ENCODE measurements at regions not wholly inside any gene's neighbourhood (a gene's known extent, or its start where the extent isn't known, plus 50 kb on each side); places are given as distances from the start of the nearest gene placed in this dataset.

- ChIA-PET CTCF (interaction anchor here (1.0 kb wide), 1 partner anchor 39 kb away, joined by 3 read pairs; no protein-coding TSS in a partner anchor), POLR2A (no interaction called here)
- H3K27ac ChIP-seq (ENCODE audit: extremely low read depth, low read depth, low read length) = no peak overlapping the region
- no peaks in the 10 kb centered on the region for H3K4me1 ChIP-seq (ENCODE audit: control insufficient read depth, insufficient read depth, low read length)
- no peak overlapping the region for H3K4me3 ChIP-seq (ENCODE audit: low read depth, low read length)
- no peaks in the 10 kb centered on the region for H3K36me3 ChIP-seq (ENCODE audit: control insufficient read depth in 2 of 2, insufficient read depth in 1 of 2, low read length in 2 of 2)
- TF ChIP-seq, protein P1, sequence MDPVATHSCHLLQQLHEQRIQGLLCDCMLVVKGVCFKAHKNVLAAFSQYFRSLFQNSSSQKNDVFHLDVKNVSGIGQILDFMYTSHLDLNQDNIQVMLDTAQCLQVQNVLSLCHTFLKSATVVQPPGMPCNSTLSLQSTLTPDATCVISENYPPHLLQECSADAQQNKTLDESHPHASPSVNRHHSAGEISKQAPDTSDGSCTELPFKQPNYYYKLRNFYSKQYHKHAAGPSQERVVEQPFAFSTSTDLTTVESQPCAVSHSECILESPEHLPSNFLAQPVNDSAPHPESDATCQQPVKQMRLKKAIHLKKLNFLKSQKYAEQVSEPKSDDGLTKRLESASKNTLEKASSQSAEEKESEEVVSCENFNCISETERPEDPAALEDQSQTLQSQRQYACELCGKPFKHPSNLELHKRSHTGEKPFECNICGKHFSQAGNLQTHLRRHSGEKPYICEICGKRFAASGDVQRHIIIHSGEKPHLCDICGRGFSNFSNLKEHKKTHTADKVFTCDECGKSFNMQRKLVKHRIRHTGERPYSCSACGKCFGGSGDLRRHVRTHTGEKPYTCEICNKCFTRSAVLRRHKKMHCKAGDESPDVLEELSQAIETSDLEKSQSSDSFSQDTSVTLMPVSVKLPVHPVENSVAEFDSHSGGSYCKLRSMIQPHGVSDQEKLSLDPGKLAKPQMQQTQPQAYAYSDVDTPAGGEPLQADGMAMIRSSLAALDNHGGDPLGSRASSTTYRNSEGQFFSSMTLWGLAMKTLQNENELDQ (tag by site-specific recombination; IDR thresholded peaks at IDR 0.05; ENCODE audit: low read depth) = no peak
- no peak for TF ChIP-seq ZNF529 (tag by site-specific recombination; IDR thresholded peaks at IDR 0.05; ENCODE audit: insufficient replicate concordance)
- TF ChIP-seq ZNF274 (IDR thresholded peaks at IDR 0.05; ENCODE audit: low read length) = no peak
- no peak for TF ChIP-seq ZNF274 (tag by site-specific recombination; IDR thresholded peaks at IDR 0.05; ENCODE audit: borderline replicate concordance)
- no peak for TF ChIP-seq ZNF791 (tag by site-specific recombination; IDR thresholded peaks at IDR 0.05)
- TF ChIP-seq ZNF610 (tag by site-specific recombination; IDR thresholded peaks at IDR 0.05; ENCODE audit: borderline replicate concordance) = no peak
- TF ChIP-seq MZF1 (tag by site-specific recombination; IDR thresholded peaks at IDR 0.05; ENCODE audit: borderline replicate concordance) = no peak
- TF ChIP-seq, protein P2, sequence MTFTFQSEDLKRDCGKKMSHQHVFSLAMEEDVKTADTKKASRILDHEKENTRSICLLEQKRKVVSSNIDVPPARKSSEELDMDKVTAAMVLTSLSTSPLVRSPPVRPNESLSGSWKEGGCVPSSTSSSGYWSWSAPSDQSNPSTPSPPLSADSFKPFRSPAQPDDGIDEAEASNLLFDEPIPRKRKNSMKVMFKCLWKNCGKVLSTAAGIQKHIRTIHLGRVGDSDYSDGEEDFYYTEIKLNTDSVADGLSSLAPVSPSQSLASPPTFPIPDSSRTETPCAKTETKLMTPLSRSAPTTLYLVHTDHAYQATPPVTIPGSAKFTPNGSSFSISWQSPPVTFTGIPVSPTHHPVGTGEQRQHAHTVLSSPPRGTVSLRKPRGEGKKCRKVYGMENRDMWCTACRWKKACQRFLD (tag by site-specific recombination; IDR thresholded peaks at IDR 0.05) = no peak
- H3K9me3 ChIP-seq (ENCODE audit: control insufficient read depth, insufficient read depth, low read depth, low read length) = no peaks in the 10 kb centered on the region
Measured at GRCh38 chr9:23162789-23163188, 663.3 kb downstream of the ELAVL2 start.

DNA sequence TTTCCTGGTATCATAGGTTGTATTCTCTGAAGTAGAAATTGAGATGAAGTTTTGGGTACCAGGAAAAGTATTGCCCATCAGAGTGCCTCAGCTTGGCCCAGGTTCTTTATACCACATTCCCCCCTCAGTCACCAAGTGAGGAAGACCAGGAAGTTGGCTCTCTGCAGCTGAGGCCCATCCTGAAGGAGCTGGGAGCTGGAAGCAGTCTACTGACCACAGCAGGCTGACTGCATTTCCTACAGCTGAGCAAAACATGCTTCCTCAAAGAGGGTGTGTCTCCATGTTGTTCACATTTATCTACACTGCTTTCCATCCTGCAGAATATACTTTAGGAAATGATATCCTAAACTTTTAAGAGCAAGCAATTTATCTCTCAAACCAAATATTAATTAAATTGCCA, 654.6 kb downstream of the ELAVL2 start:
- no peaks in the 10 kb centered on the region for H3K9me3 ChIP-seq (ENCODE audit: control insufficient read depth, insufficient read depth, low read depth, low read length)
- ChIA-PET POLR2A (no interaction called here), CTCF (no interaction called here)
- H3K4me3 ChIP-seq (ENCODE audit: low read depth, low read length) = no peak overlapping the region
- H3K36me3 ChIP-seq (ENCODE audit: control insufficient read depth in 2 of 2, insufficient read depth in 1 of 2, low read length in 2 of 2) = no peaks in the 10 kb centered on the region
- TF ChIP-seq, protein P3, sequence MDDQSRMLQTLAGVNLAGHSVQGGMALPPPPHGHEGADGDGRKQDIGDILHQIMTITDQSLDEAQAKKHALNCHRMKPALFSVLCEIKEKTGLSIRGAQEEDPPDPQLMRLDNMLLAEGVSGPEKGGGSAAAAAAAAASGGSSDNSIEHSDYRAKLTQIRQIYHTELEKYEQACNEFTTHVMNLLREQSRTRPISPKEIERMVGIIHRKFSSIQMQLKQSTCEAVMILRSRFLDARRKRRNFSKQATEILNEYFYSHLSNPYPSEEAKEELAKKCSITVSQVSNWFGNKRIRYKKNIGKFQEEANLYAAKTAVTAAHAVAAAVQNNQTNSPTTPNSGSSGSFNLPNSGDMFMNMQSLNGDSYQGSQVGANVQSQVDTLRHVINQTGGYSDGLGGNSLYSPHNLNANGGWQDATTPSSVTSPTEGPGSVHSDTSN (CRISPR knock-in tag; IDR thresholded peaks at IDR 0.05) = no peak
- TF ChIP-seq GLIS2 (tag by site-specific recombination; IDR thresholded peaks at IDR 0.05) (no peak), ZNF174 (tag by site-specific recombination; IDR thresholded peaks at IDR 0.05) (no peak), ZNF394 (tag by site-specific recombination; IDR thresholded peaks at IDR 0.05; ENCODE audit: borderline replicate concordance) (no peak), KLF16 (tag by site-specific recombination; IDR thresholded peaks at IDR 0.05) (no peak)
- TF ChIP-seq, protein P4, sequence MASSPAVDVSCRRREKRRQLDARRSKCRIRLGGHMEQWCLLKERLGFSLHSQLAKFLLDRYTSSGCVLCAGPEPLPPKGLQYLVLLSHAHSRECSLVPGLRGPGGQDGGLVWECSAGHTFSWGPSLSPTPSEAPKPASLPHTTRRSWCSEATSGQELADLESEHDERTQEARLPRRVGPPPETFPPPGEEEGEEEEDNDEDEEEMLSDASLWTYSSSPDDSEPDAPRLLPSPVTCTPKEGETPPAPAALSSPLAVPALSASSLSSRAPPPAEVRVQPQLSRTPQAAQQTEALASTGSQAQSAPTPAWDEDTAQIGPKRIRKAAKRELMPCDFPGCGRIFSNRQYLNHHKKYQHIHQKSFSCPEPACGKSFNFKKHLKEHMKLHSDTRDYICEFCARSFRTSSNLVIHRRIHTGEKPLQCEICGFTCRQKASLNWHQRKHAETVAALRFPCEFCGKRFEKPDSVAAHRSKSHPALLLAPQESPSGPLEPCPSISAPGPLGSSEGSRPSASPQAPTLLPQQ (tag by site-specific recombination; IDR thresholded peaks at IDR 0.05) = no peak
- no peak overlapping the region for H3K27ac ChIP-seq (ENCODE audit: extremely low read depth, low read depth, low read length)
- no peaks in the 10 kb centered on the region for H3K4me1 ChIP-seq (ENCODE audit: control insufficient read depth, insufficient read depth, low read length)

DNA sequence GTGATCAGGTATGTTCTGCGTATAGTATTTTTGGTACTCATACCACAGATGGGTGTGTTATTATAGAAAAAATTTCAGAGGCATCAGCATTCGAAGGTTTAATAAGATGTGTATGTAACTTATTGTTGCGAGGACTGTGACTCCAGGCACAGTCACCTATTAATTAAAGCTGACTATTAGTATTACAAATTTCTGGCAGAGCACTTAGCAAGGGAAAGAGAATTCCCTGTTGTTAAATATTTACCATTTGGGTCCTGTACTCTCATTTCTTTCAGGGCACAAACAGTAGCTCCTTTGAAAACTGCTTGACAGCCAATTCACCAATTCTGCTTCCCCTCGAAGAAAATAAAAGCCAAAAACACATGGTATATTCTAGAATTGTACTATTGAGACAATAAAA, 653.8 kb downstream of the ELAVL2 start:
- H3K4me1 ChIP-seq (ENCODE audit: control insufficient read depth, insufficient read depth, low read length) = no peaks in the 10 kb centered on the region
- H3K27ac ChIP-seq (ENCODE audit: extremely low read depth, low read depth, low read length) = no peak overlapping the region
- no peaks in the 10 kb centered on the region for H3K9me3 ChIP-seq (ENCODE audit: control insufficient read depth, insufficient read depth, low read depth, low read length)
- no peaks in the 10 kb centered on the region for H3K36me3 ChIP-seq (ENCODE audit: control insufficient read depth in 2 of 2, insufficient read depth in 1 of 2, low read length in 2 of 2)
- ChIA-PET POLR2A (no interaction called here), CTCF (no interaction called here)
- no peak overlapping the region for H3K4me3 ChIP-seq (ENCODE audit: low read depth, low read length)
- TF ChIP-seq ZNF223 (tag by site-specific recombination; IDR thresholded peaks at IDR 0.05) (no peak), ZNF114 (tag by site-specific recombination; IDR thresholded peaks at IDR 0.05) (no peak), KLF17 (tag by site-specific recombination; IDR thresholded peaks at IDR 0.05) (no peak), ZNF391 (tag by site-specific recombination; IDR thresholded peaks at IDR 0.05; ENCODE audit: borderline replicate concordance, low read depth) (no peak), KLF10 (tag by site-specific recombination; IDR thresholded peaks at IDR 0.05) (no peak), ZNF544 (tag by site-specific recombination; IDR thresholded peaks at IDR 0.05) (no peak), GLI4 (tag by site-specific recombination; IDR thresholded peaks at IDR 0.05) (no peak), ZNF169 (tag by site-specific recombination; IDR thresholded peaks at IDR 0.05) (no peak), OVOL3 (tag by site-specific recombination; IDR thresholded peaks at IDR 0.05) (no peak), SALL2 (tag by site-specific recombination; IDR thresholded peaks at IDR 0.05; ENCODE audit: borderline replicate concordance) (no peak)
- TF ChIP-seq, protein P5, sequence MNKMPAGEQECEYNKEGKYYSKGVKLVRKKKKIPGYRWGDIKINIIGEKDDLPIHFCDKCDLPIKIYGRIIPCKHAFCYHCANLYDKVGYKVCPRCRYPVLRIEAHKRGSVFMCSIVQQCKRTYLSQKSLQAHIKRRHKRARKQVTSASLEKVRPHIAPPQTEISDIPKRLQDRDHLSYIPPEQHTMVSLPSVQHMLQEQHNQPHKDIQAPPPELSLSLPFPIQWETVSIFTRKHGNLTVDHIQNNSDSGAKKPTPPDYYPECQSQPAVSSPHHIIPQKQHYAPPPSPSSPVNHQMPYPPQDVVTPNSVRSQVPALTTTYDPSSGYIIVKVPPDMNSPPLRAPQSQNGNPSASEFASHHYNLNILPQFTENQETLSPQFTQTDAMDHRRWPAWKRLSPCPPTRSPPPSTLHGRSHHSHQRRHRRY (tag by site-specific recombination; IDR thresholded peaks at IDR 0.05) = no peak
